GM12873 (cell line): ENCODE measurements at regions not wholly inside any gene's neighbourhood (a gene's known extent, or its start where the extent isn't known, plus 50 kb on each side); places are given as distances from the start of the nearest gene placed in this dataset.

ENCODE experiments used
- TF ChIP-seq, protein P1 (sequence below): IDR thresholded peaks from 2 replicates; pipeline ENCODE4 v1.5.1; 2012; ENCODE audit warnings: low read depth, mild to moderate bottlenecking, moderate library complexity, low read length, control low read depth; ENCODE audit not compliant: insufficient read depth; ENCODE audit errors: missing control alignments

- TF ChIP-seq, protein P1, sequence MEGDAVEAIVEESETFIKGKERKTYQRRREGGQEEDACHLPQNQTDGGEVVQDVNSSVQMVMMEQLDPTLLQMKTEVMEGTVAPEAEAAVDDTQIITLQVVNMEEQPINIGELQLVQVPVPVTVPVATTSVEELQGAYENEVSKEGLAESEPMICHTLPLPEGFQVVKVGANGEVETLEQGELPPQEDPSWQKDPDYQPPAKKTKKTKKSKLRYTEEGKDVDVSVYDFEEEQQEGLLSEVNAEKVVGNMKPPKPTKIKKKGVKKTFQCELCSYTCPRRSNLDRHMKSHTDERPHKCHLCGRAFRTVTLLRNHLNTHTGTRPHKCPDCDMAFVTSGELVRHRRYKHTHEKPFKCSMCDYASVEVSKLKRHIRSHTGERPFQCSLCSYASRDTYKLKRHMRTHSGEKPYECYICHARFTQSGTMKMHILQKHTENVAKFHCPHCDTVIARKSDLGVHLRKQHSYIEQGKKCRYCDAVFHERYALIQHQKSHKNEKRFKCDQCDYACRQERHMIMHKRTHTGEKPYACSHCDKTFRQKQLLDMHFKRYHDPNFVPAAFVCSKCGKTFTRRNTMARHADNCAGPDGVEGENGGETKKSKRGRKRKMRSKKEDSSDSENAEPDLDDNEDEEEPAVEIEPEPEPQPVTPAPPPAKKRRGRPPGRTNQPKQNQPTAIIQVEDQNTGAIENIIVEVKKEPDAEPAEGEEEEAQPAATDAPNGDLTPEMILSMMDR, result no peak
Measured at GRCh38 chr16:86639354-86639753, 61.0 kb downstream of the FOXL1 start.

- TF ChIP-seq, protein P1, result no peak
Measured at GRCh38 chr16:86640265-86640843, 62.0 kb downstream of the FOXL1 start.

GRCh38 chr16:86642087-86642486 is 63.7 kb downstream of the FOXL1 start:
- TF ChIP-seq, protein P1, result no peak

GRCh38 chr16:86643671-86644070 is 65.3 kb downstream of the FOXL1 start:
- TF ChIP-seq, protein P1, result no peak

GRCh38 chr16:86647561-86647960 is 69.2 kb downstream of the FOXL1 start:
- TF ChIP-seq, protein P1, result no peak

- TF ChIP-seq, protein P1, result no peak
Measured at GRCh38 chr16:86649875-86650274, 71.5 kb downstream of the FOXL1 start.

GRCh38 chr16:86651013-86651627 is 72.8 kb downstream of the FOXL1 start:
- TF ChIP-seq, protein P1, result no peak

DNA sequence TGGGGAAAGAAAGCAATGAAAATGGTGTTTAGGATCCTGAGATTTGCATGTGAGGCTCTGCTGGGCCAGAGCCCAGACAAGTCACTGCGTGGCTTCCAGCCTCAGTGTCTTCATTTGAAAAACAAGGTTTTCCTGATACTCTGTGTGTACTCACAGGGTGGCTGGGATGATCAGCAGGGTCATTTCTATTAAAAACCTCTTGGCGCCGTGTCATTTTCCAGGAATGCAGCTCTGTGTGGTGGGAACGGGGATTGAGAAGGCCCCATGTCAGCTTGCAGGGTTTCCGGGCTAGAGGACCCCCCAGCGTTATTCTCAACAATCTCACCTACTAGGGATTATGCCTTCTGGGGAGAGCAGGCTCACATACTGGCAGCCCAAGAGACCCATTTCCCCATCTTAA is 73.5 kb downstream of the FOXL1 start:
- TF ChIP-seq, protein P1, result no peak
